Activated effector memory CD4-positive, alpha-beta T cell treated with anti-CD3 and anti-CD28 coated beads, Interleukin-2, amount 50 U/mL, for 16 hours (primary cell): ENCODE measurements at regions not wholly inside any gene's neighbourhood (a gene's known extent, or its start where the extent isn't known, plus 50 kb on each side); places are given as distances from the start of the nearest gene placed in this dataset.
"Not testable (repeated sequence)": the region's sequence is repeated elsewhere in the genome, so short reads cannot be mapped to it uniquely, and the experiment has no call there.

Experiments
- DNase-seq: peaks from one replicate; pipeline ENCODE4 v3.0.0-alpha.2; 2020

DNA sequence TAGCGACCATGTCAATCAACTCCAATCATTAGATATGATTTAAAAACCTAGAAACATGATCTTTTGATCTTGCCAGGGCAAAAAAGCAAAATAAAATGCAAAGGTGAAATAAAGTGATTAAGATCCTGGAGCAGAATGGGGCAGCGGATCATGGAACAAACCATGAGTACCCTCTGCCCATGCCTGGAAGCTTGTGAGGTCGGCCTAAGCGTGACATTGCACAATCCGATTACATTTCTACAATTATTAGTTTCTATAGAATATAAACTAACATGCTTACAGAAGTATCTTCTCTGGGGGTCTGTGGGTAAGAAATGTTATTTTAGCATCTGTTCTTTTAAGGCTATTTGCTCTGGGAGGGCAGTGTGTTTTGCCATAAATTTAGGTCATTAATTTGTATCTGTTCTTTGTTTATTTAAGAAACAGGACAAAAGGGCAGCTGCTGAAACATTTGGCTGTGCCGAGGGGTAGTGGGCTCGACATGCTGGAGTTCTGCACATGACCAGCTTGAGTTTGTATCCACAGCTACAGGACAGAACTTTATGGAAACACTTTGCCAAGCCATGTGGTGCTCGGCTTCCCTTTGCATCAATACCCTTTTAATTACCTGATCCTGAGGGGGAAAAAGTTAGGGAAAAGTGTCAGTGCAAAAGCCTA lies 55.9 kb downstream of the ZBTB18 start:
- DNase-seq: no peak

DNA sequence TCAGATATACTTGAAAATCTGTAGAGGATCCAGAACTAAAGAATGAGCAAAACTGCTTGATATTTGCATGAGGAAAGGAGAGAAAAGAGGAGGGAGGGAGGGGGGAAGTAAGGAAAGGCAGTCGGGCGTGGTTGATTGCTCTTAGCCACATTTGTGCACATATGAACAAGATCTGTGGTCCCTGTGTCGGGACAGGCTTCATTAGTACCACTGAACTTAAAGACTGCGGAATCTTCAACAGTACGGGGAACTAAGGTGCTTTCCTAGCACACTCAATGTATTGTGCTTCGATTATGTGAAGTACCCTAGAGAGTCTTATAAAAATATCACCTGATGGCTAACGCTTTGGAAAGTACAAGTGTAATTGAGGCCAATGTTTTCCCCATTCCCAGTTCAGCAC lies 59.9 kb downstream of the ZBTB18 start:
- DNase-seq: no peak

DNA sequence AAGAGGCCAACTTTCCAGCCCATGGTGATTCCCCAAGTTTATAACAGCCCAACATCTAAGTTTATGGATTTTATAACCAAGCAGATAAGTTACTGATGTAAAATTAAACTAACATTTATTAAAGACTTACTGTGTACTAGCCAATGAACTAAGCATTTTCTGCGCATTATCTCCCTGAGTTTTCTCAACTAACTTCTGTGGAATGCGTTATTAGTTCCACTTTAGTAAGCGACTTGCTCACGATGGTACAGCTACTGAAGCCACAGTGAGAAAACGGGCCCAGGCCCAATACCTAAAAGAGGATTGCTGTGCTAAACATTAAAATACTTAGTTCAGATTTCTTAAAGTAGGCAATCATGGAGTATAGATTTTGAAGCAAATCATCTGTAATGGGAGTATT lies 61.0 kb downstream of the ZBTB18 start:
- DNase-seq: no peak

DNA sequence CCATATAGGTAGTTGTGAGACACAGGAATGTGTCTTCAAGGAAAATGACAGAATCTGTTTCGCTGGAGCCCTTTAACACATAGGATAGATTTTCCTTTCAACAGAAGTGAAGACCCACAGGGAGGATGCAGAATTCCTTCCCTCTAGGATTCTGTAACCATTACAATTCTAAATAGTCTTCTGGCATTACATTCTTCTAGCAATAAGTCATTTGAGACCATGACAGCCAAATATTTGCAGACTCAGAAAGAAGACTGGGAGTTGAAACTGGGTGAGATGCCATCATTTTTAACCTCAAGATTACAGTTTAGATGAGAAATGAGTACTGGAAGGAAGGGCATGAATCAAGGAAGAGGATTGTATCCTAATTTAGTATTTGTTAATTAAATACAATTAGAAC lies 61.6 kb downstream of the ZBTB18 start:
- no peak for DNase-seq

DNA sequence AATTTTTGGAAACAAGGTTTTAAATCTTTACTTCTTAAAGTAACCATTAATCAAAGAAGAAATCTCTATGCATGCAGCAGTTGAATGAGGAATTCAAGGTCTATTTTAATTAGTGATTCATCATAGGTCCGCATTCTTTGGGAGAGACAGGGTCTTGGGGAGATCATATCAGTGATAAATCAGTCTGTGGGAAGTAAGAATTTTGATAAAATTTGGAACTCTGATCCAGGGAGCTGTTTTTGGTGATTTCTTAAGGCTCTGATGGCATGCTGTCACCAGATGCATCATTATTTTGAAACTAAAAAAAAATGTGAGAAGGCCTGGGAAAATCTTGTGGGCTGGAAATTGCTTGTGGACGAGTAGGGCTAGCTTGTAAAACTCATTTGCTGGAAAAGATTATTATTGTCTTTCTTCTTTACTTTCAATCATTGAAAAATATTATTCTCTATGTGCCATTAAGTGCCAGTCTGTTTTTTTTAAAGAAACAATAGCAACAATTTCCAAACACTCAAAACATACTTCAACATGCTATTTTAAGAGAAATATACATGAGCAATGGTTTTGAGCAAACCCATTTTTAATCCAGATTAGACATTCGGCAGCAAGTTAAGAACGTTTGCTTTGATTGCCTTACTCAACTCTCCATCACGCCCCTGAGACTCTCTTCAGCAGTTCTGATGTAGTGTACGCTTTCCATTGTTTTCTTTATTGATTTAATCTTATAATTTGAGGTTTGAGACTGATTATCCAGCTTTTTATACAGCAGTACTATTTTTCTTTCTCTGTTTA lies 62.6 kb downstream of the ZBTB18 start:
- DNase-seq: no peak

DNA sequence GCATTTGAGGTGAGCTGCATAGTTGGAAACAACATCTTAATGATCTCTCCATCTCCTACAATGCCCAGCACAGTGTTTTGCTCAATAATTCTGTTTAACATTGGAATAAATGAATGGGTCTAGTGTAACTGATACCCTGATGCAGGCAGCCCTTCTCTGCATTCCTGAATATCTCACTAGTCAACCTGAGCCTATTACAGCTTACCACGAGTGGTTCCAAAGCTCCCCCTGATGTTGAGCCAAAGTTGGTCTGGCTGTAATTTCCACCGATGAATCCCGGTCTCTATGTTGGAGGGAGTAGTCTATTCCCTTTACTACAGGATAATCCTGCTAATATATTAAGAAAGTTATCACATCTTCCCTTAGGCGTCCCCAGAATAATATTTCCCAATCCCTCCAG lies 63.8 kb downstream of the ZBTB18 start:
- no peak for DNase-seq

DNA sequence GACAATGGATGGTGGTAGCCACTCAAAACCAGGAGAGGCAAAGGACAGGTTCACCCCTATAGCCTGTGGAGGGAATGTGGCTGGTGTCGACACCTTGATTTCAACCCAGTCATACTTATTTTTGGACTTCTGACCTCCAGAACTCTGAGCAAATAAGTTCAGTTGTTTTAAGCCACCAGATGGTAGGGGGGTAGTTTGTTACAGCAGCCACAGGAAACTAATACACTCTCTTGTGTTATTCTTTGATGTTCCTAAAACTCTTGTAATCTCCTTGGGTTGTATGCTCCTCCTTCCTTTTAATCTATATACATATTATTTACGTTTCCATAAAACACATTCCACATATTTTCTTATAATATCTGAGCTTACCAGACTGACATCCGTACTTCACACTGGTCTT lies 65.9 kb downstream of the ZBTB18 start:
- no peak for DNase-seq

DNA sequence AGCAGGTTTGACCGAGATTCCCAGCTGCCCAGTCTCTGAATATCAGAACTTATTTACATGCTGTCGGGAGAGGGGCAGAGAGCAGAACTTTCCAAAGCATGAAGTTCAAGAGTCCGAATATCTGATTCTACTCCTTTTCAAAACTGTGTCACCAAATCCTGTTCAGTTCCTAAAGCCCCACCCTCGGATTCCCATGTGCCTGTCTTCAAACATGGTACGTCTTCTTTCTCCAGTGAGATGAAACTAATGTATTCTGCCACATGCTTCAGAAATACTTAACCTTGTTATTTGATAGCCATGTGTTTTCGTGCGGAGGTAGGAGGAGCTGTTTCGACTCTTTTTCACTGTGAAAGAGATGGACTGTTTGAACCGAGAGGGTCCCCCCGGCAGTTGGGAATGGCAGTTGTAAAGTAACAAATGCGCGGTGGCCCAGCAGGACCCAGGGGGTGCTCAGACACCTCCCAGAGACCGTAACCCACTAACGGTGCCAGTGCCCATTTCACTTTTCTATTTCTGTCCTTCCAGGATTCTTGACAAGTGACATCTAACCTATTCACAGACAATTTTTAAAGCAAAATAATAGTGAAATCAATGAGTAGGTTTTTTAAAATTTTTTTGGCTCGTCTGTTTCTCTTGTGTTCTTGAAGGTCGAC lies 67.2 kb downstream of the ZBTB18 start:
- no peak for DNase-seq

DNA sequence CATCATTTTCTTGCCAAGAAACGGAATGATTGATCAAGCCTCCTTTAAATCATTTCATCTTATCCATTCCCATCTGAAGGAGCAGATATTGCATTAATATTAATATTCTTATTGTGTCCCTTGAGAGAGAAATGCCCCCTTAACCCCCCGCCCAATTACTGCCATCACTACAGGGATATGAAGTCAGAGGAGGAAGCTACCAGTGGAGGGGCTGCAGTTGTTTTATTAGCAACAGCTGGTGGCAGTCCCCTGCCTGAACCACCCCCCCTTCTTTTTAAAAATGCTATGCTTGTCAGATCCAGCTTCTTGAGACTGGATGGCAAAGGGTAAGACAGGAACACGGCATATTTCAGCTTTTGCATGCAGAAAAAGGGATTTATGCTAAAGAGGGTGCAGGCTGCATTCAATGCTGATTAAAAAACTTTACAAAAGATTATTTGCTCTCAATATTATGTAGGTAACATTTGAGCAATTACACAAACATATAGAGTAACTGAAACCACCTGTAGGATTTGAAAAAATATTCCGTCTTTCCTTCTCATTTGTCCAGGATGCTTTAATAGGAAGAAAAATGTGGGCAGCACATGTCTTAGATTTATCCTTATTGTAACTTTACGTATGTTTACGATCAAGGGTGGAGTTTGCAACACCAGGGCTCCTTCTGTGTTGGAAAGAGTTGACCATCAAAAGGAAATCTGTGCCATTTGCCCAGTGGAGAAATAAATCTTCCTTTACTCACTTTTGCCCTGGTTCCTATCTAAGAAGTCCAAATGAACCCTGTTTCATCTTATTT lies 77.7 kb downstream of the ZBTB18 start:
- DNase-seq: no peak

DNA sequence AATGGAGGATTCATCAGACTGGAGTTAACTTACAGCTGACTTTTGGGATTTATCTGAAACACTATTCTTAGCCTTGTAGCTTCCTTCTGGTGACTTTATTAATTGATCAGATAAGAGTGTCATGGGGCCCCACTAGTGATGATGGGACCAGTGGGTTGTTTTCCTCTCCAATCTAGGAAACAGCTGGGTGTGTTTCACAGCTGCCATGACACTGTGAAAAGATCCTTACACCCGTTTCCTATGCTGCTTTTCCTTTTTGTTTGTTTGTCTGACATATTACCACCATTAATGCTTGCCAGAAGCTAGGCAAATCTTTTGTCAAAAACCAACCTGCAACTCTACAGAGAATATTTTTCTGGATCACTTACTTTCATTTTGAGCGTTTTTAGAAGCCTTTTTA lies 86.2 kb downstream of the ZBTB18 start:
- DNase-seq: no peak

DNA sequence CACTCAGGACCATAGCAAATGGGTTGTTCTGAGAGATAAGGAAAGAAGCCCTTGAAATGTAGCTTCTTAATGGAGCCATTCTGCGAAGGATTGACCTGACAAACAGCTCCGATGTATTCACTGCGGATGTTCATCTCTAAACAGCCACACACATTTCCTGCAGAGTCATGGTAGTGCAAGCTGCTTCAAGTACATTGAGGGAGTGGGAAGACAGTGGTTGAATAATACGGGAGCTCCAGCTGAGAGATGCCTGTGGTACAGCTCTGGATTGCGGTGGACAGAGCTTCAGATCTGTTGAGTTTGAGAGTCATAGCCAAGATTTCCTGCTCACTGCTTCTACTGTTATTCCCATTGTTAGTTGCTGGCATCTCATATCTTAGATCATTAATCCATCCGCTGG lies 86.6 kb downstream of the ZBTB18 start:
- no peak for DNase-seq

DNA sequence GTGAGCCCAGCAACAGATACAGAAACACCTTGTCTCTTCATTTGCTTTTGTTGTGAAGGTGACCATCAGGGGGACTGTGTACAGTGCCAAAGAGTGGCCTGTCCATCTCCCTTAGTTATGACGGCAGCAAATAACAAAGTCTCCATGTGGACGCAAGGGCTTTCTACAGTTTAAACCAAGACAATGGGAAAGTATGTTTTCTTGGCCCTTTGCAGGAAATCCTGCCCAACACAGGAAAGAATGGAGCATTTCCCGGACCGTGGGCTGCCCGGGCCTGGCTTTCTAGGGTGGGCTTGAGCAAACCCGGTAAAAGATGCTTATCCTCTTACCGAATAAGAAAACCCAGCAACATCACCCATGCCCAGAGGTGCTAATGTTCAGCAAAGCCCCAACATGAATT lies 87.3 kb downstream of the ZBTB18 start:
- DNase-seq: no peak

DNA sequence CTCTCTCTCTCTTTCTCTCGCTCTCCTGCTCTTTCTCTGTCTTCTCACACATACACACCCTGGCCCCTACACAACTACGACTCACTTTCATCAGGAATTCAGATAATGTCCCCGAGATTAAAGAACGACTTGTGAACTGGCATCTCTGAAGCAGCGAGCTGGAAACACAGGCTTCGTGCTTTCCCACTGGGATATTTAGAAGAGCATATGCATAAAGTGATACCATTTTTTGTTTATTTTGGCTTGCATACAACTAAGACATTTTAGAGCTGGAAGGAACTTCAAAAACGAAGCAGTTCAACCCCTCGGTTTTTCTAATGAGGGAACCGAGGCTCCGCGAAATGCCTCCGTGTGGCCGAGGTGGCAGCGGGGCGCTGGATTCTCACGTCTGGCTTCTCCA lies 88.6 kb downstream of the ZBTB18 start:
- DNase-seq: no peak

DNA sequence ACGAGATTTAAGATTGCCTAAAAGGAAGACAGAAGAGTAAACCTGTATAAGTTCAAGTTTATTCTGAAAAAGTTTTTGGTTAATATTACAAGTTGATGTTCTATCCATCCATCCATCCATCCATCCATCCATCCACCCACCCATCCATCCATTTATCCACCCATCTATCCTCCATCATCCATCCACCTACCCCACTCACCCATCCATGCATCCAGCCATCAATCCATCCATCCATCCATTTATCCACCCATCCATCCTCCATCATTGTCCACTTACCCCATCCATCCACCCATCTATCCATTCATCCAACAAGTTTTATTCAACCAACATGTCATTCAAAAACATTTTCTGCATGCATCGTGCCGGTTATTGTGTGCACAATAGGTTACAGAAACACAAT lies 89.3 kb downstream of the ZBTB18 start:
- DNase-seq: no peak

DNA sequence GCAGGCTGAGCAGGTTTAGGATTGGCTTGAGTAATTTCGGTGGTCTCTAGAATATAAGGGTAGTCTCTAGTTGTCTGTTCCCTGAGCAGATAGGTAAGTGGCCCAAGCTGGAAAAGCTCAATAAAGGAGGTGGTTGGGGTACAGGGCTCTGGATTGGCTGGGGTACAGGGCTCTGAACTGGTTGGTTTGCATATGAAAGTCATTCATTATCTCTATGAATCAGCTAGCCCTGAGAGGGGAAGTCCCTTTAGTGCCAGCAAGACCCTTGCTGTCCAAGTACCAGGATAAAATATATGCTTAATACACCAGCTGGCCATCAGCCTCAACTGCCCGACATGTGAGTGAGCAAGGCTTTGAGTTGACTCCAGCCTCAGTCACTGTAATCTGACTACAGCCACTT lies 93.0 kb downstream of the ZBTB18 start:
- no peak for DNase-seq

DNA sequence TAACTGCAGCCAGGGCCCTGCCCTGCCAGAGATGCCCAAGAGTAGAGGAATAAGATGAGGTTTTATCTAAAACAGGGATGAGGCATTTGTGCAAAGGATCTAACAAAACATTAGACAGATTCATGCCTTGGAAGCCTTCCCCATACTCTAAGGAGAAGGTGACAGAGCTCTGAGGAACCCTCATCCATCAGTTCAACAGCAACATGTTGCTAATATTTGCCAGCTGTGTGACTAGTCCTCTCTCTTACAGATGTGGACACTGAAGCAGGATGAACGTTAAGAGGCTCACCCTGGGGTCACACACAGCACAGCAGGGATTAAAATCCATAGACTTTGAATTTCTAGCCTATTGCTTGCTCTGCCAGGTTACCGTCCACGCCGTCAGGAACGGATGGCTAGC lies 99.0 kb downstream of the ZBTB18 start:
- no peak for DNase-seq

DNA sequence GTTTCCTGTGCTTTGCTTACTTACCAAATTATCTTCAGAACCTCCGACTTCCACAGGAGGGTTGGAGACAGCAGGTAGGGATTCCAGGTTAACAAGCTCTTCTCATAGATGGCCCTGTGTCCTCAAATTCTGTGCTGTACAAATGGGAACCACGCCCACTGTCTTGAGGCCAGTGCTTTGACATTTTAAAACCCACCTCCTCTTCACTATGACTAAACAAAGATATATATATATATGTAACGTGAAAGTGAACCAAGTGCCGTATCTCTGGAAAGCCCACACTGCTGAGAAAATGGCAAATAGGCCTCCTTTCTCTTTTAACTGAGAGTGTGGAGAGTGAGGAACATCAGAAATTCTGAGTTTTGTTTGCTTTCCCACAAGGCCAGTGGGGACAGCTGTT lies 99.6 kb downstream of the ZBTB18 start:
- DNase-seq: no peak

DNA sequence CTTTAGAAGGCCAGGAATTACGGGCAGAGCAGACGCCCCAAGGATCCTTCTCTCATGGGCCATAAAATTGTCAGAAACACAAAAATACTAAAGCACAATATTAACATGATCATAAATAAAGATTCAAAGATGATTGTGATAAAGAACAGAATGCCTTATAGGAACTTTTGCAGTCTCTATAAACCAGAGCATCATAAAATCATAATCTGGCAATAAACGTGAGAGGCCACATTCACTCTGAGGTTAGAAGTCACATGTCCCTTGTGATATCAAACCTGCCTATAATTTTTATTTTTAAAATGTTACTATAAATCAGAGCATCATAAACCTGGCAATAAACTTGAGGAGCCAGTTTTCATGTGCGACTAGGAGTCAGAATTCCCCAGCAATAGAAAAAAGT lies 100.5 kb downstream of the ZBTB18 start:
- no peak for DNase-seq

DNA sequence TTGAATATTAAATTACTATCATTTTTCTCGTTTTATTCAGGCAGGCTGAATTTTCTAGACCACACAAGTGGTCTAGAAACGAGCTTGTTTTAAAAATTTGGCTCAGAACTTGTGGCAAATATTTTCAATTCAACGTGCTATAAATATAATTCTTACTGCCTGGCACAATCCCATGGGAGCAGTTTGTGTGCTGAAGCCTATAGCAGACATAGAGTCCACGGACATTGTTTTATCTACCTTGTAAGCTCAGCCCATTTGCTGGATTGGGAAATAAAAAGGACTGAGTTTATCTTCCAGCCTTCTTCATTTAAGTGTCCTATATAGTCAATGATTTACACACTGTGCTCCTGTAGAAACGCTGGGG lies 103.4 kb downstream of the ZBTB18 start:
- DNase-seq: no peak

DNA sequence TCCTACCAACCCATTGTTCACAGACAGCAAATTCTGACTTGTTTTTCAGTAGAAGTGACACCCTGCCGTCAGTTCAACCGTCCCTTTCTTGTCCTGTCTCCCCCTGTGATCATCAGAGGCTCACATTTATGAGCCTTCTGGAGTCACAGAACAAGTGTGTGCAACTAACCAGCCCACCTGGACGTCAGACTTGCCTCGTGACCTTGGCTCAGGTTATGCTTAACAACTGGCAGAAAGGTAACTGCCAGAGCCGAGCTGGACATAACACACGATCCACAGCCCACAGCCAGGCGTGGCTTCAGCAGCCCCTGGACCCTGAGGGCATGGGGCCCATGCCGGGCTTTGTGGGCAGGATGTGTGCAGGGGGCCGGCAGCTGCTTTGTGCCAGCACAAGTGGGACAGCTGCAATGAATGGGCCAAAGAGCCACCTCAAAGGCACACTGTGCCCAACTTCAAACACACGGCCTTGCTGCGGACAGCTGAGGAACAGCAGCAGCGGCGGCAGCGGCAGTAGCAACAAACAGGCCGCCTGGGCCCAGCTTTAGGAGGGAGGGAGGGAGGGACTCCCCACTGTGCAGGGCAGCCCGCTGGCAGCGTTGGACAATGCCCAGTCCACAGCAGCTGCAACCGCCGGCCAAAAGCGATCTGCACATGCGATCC lies 103.9 kb downstream of the ZBTB18 start:
- no peak for DNase-seq

DNA sequence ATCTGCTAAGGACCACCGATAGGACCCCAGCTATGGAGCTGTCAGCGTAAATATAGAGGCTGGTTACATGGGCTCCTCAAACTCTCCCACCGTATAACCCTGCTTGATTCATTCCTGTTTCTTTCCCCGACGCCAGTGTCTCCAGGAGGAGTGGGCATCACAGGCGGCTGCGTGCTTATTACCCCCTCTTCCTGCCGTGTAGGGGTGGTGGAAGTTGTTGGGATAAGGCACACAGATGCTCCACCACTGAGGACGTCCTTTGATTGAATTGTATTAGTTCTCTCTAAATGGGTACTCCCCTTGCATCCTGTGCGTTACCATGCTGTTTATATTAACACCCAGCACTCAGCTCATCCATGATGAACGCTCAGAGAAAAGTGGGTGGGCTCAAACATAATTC lies 104.6 kb downstream of the ZBTB18 start:
- DNase-seq: no peak

DNA sequence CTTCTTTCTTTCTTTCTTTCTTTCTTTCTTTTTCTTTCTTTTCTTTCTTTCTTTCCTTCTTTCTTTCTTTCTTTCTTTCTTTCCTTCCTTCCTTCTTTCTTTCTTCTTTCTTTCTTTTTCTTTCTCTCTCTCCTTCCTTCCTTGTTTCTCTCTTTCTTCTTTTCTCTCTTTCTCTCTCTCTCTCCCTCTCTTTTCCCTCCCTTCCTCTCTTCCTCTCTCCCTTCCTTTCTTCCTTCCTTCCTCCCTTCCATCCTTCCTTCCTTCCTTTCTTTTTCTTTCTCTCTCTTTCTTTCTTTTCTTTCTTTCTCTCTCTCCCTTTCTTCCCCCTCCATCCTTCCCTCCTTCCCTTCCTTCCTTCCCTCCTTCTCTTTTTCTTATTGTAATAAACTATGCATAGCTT lies 105.5 kb downstream of the ZBTB18 start:
- DNase-seq: not testable (repeated sequence)
